ENCODE measurements at regions not wholly inside any gene's neighbourhood (a gene's known extent, or its start where the extent isn't known, plus 50 kb on each side); places are given as distances from the start of the nearest gene placed in this dataset.
A peak's percentile ranks its signal among the peaks of the same experiment; 100 is the strongest.
"Not testable (repeated sequence)": the region's sequence is repeated elsewhere in the genome, so short reads cannot be mapped to it uniquely, and the experiment has no call there.

DNA sequence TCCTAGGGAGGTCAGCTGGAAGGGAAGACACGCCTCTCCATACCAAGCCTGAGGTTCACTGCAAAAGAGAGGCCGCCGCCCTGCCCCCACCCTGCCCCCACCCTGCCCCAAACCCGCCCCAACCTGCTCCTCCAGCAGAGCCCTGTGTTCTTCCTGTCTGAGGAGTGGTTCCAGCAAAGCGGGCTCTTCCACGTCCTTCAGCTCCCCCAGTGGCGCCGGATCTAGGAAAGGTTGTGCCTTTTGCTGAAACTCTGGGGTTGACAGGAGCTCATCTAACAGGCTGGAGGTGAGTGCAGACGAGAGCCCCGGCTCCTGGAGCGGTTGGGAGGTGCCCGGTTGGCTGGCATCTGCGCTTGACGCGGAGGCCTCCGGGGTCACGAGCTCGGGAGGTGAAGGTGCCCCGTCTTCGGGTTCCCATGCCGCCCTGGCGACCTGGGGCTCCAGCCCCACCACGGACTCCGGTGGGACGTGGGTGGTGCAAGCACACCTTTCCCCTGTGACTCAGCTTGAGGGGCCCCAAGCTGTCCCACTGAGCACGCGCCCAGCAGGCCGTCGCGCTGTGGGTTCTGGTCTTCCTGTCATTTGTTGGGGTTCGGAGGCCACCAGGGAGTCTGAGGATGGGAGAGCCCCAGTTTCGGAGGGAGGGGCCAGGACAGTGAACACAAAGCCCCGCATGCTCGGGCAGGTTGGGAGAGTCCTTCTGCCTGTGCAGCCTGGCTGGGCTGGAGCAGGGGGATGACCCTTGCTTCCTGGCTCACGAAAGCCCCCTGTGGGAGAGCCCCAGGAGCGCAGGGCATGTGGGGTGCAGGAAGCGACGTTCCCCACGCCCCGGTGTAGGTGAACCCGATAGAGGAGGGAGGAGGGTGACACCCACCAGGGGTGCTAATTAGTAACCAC lies 1467.1 kb downstream of the FOXD4L5 start:
- TF ChIP-seq CTCF (IDR thresholded peaks at IDR 0.05) = no peak
- peak; percentile 90 for DNase-seq (ENCODE audit: low spot score)
- H3K27ac ChIP-seq = no peak overlapping the region
- peak overlapping the region; percentile 57 for H3K4me3 ChIP-seq

DNA sequence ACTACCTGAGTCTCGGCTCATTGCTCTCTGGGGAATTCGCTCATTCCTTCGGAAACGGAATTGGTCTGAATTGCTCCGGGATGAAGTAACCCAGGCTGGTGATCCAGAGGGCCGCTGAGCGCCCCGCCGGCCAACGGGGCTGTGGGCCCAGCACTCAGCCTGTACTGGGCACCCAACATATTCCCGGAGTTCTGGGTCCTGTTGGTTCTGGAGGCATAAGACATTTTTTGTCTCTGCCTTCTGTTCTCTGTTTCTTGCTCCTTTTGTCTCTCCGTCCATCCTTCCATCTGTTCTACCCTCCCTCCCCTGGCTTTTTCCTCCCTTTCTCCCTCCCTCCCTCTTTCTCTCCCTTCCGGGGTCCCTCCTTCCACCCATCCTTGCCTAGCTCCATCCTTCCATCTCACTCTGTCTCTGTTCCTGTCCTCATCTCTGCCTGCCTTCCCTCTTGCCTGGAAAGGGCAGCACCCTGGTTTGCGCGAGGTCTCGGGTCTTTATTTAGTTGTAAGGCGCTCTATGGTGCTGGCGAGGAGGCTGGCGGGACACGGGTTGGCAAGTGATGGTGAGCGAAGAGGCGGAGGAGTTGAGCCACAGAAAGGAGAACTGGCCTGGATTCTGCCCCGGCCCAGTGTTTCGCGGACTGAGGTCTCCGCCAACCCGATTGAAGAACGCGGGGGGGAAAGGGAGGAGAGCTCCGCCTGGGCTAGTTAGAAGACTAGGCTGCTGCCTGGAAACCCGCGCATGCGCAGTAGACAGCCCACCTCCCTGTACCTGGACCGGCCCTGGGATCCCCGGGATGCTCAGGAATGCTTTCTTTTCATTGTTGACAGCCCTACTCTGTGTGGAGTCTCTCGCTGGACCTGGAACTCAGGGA lies 1468.0 kb downstream of the FOXD4L5 start:
- Histone ChIP-seq H3K4me3 (peak overlapping the region; percentile 57), H3K27ac (no peak overlapping the region)
- DNase-seq (ENCODE audit: low spot score) = peak; percentile 91
- TF ChIP-seq CTCF (IDR thresholded peaks at IDR 0.05) = no peak

DNA sequence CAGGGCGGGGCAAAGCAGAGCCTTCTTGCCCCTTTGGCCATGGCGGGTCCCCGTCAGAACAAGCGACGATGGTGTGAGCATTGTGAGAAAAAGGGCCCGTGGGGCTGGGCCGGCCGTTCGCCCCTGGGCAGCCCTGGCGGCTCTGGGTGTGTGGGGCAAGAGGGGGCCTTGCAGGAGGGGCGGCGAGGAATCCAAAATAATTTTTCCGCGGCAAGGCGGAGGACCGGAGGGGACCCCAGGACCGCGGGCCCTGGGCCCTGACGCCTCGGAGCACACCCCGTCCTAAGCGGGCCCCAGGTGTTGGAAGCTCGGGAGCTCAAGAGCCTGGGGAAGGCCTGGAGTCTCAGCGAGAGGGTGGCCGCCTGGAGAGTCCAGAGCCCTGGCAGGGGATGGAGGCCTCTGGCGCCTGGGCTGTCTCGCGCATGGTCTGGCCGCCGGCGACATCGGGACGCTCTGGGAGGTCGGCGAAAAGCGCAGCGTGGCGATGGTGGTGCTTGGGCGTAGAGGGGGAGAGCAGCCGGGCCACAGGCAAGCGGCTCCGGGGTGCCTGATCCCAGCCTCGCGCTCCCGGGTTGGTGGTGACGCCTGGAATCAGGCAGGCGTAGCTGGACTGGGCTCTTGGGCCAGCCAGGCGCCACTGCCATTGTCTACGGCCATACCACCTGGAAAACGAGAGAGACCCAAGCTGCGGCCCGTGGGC lies 1469.9 kb downstream of the FOXD4L5 start:
- not testable (repeated sequence) for H3K4me3 ChIP-seq; H3K27ac ChIP-seq; DNase-seq (ENCODE audit: low spot score)

DNA sequence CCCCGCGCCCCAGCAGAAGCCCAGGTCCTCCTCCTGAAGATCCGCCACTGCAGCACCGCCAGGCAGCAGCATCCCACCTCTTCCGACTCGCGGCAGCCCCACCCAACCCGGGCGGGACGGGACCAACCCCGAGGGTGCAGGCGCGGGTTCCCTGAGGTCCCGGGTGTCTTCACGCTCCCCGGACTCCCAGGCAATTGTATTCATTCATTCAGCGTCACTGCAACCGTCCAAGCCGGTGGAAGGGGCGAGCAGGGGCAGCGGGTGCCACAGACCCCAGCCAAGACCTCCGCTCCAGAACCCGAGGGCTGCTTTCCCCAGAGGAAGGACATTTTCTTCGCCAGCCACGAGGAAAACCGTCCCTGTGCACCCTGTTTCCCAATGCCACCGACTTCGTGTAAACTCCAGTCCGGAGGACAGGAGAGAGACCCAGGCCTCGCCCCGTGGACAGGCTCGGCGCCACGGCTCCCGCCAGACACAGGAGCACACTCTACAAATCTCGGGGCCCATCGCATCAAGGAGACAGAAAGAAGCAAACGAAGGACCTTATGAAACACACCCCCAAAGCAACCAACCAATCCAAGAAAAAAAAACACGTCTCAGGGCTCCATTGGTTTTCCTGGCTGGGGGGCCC lies 1471.5 kb downstream of the FOXD4L5 start:
- not testable (repeated sequence) for H3K4me3 ChIP-seq; DNase-seq (ENCODE audit: low spot score); H3K27ac ChIP-seq

GRCh38 chr9:63812822-63813221 lies 1472.2 kb downstream of the FOXD4L5 start:
- H3K4me3 ChIP-seq; DNase-seq (ENCODE audit: low spot score); H3K27ac ChIP-seq: not testable (repeated sequence)

DNA sequence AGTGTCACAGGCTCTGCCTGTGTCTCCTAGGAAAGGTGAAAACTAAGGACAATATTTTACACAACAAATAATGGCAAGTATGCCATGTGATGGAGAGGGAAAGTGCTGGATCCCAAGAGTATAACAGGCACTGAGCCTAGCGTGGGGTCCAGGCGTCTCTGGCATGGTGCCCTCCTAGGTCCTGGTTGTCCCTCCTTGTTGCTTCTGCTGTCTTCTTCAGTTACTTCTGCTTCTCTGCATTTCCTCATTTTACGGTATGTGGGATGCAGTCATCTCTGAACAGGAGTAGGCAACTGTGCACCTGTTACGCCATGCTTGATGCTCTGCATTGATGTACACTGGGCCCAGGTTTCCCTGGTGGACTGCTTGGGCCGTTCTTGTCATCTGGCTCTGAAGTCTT lies 1480.8 kb downstream of the FOXD4L5 start:
- H3K27ac ChIP-seq; H3K4me3 ChIP-seq; DNase-seq (ENCODE audit: low spot score): not testable (repeated sequence)

DNA sequence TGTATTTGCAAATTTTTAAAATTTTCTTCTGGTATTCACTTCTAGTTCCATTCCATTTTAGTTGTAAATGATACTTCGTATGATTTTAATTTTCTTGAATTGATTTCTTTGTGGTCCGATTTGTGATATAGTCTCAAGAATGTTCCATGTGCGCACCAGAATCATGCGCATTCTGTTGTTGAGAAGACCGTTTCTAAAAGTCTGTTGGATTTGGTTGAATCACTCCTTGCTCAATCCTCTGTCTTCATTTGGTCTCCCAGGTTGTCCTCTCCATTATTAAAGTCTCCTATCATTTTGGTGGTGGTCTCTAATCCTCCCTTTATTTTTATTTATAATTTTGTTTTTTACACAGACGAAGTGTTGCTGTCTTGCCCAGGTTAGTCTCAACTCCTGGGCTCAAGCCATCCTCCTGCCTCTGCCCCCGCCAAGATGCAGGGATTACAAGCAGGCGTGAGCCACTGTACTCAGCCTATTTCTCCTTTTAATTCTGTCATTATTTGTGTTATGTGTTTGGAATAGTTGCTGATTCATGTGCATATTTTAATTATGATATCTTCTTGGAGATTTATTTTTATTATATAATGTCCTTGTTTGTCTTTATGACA lies 1490.8 kb downstream of the FOXD4L5 start:
- DNase-seq (ENCODE audit: low spot score); H3K27ac ChIP-seq; H3K4me3 ChIP-seq: not testable (repeated sequence)

DNA sequence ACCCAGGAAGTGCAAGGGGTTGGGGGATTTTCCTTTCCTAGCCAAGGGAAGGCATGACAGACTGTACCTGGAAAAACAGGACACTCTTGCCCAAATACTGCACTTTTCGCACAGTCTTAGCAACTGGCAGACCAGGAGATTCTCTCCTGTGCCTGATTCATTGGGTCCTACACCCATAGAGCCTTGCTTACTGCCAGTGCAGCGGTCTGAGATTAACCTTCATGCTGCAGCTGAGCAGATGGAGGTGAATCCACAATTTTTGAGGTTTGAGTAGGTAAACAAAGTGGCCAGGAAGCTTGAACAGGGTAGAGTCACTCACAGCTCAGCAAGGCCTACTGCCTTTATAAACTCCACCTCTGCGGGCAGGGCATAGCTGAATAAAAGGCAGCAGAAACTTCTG lies 1497.6 kb downstream of the FOXD4L5 start:
- not testable (repeated sequence) for H3K4me3 ChIP-seq; H3K27ac ChIP-seq; DNase-seq (ENCODE audit: low spot score)

DNA sequence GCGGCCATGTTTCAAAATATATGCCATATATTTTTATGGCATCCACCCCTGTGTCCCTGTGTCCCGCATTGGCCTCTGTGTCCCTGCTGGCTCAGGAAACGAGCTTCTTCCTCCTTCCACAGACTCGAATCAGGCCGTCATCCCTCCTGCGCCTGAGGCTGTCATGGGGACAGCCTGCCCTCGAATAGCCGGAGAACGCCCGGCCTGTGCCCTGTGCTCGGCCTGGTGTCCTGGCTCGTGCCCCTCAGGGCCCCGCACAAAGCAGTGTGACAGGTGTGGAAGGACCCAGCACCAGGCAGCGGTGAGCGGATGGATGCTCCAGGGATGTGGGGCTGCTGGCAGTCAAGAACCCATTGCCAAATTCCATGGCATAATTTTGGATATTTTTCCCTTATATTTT lies 1500.0 kb downstream of the FOXD4L5 start:
- not testable (repeated sequence) for H3K4me3 ChIP-seq; DNase-seq (ENCODE audit: low spot score); H3K27ac ChIP-seq

DNA sequence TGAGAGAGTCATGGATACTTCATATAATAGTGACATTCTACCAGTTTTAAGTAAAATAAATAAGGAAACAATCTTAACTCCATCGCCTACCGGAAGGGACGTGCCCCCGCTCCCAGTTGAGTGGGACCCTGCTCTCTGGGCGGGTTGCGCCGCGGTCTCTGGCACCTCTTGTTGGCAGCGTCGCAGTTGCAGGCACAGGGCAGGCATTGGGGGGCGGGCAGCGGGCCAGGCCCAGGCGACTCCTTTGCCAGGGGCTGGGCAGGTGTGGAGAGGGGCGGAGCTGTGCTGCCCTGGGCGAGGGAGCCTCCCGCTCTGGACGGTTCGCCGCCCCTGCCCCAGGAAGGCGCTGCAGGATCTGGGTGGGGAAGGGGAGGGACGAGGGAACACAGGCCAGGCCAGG lies 1500.6 kb downstream of the FOXD4L5 start:
- DNase-seq (ENCODE audit: low spot score); H3K4me3 ChIP-seq; H3K27ac ChIP-seq: not testable (repeated sequence)

DNA sequence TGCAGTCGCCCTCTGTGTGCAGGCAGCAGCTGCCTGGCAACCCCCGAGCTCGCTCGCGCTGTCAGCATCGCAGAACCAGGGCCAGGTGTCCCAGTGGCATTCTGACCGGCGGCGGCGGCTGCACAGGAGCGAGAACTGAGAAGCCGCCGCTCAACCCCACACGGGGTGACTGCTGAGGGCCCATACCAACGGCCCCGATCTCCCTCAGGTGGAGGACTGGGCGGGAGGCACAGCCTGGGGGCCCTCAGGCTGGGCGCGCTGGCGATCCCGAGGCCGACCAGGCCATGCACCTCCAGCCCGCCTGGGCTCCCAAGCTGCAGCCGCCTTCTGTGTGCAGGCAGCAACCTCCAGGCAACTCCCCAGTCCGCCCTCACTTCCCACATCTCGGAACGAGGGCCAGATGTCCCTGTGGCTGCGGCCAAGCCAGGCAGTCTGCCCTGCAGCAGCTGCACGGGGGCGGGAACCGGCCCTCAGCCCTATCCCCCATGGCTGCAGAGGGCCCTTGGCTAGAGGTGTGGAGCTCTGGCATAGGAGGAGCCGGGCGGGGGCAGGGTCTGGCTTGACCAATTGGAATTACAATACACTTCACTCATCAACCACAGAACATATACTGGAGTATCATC lies 1503.1 kb downstream of the FOXD4L5 start:
- not testable (repeated sequence) for DNase-seq (ENCODE audit: low spot score); H3K27ac ChIP-seq; H3K4me3 ChIP-seq

DNA sequence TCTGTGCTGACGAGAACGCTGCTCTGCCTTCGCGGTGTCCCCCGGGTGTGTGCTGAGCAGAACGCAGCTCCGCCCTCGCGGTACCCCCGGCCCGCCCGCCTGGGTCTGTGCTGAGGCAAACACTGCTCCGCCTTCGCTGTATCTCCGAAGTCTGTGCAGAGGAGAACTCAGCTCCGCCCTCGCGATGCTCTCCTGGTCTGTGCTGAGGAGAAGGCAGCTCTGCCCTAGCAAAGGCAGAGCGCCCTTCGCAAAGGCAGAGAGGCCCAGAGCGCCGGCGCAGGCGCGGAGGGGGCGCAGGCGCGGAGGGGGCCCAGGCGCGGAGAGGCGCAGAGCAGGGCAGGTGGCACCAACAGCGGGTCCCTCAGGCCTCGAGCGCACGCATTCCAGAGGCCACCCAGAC lies 1503.6 kb downstream of the FOXD4L5 start:
- H3K27ac ChIP-seq; DNase-seq (ENCODE audit: low spot score); H3K4me3 ChIP-seq: not testable (repeated sequence)

- not testable (repeated sequence) for H3K27ac ChIP-seq; DNase-seq (ENCODE audit: low spot score)
These were observed 1508.8 kb downstream of the FOXD4L5 start for GRCh38 chr9:63776220-63776619.

DNA sequence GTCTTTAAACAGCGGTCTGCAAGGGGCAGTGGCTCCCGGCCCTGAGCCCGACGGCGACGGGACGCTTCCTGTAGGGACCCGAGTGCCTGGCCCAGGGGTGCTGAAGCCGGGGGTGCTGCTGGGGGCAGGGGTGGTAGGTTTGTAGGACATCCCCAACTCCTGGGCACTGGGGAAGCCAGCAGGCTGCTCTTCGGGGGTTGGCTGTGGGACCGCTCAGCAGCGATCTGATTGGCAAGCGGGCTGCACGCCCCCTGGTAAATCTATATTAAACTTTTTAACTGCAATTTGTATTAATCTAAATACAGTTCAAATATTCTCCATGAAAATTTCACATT lies 1510.0 kb downstream of the FOXD4L5 start:
- H3K27ac ChIP-seq; H3K4me3 ChIP-seq; DNase-seq (ENCODE audit: low spot score): not testable (repeated sequence)

More at GRCh38 chr9:63776220-63776619, 1508.8 kb downstream of the FOXD4L5 start:
- H3K4me3 ChIP-seq = not testable (repeated sequence)
